Dendritic cell treated with granulocyte-macrophage colony-stimulating factor and Interleukin-4, amounts not matched to agents 40 ng/mL and 50 ng/mL, for 4 days (primary cell): ENCODE measurements at regions not wholly inside any gene's neighbourhood (a gene's known extent, or its start where the extent isn't known, plus 50 kb on each side); places are given as distances from the start of the nearest gene placed in this dataset.

ENCODE experiments used
- H3K27ac Mint-ChIP-seq: one replicate; pipeline ENCODE4 v1.8.0; 2022; ENCODE audit warnings: mild to moderate bottlenecking, mixed read lengths
- H3K27me3 Mint-ChIP-seq: one replicate; pipeline ENCODE4 v1.8.0; 2022; ENCODE audit warnings: mild to moderate bottlenecking, mixed read lengths
- H3K36me3 Mint-ChIP-seq: one replicate; pipeline ENCODE4 v1.8.0; 2022; ENCODE audit warnings: low read depth, mixed read lengths
- H3K4me1 Mint-ChIP-seq: one replicate; pipeline ENCODE4 v1.8.0; 2022; ENCODE audit warnings: low read depth, mixed read lengths
- H3K4me3 Mint-ChIP-seq: one replicate; pipeline ENCODE4 v1.8.0; 2022; ENCODE audit warnings: mild to moderate bottlenecking, moderate library complexity, mixed read lengths
- H3K9me3 Mint-ChIP-seq: one replicate; pipeline ENCODE4 v1.8.0; 2022; ENCODE audit warnings: mixed read lengths
- intact Hi-C: fragments of 100-400 bp; cut with micrococcal nuclease; formaldehyde crosslinking; loops from one replicate; pipeline ENCODE4 v1.15.0; 2022

- no peaks in the 10 kb centered on the region for H3K4me1 Mint-ChIP-seq
- no peaks in the 10 kb centered on the region for H3K36me3 Mint-ChIP-seq
- no peak overlapping the region for H3K27ac Mint-ChIP-seq
- no peaks in the 10 kb centered on the region for H3K9me3 Mint-ChIP-seq
- no peaks in the 10 kb centered on the region for H3K27me3 Mint-ChIP-seq
- H3K4me3 Mint-ChIP-seq: no peak overlapping the region
- intact Hi-C loops: no loop called here
These were observed 147.9 kb downstream of the IMPG2 start for GRCh38 chr3:101172516-101172915.

GRCh38 chr3:101171681-101172191 is 148.6 kb downstream of the IMPG2 start:
- intact Hi-C loops: no loop called here
- H3K4me3 Mint-ChIP-seq: no peak overlapping the region

GRCh38 chr3:101170806-101171558 is 149.4 kb downstream of the IMPG2 start:
- no peaks in the 10 kb centered on the region for H3K4me1 Mint-ChIP-seq
- H3K4me3 Mint-ChIP-seq: no peak overlapping the region
- H3K36me3 Mint-ChIP-seq: no peaks in the 10 kb centered on the region
- no peaks in the 10 kb centered on the region for H3K9me3 Mint-ChIP-seq
- no peak overlapping the region for H3K27ac Mint-ChIP-seq
- H3K27me3 Mint-ChIP-seq: no peaks in the 10 kb centered on the region
- intact Hi-C loops: no loop called here

More at GRCh38 chr3:101171681-101172191, 148.6 kb downstream of the IMPG2 start:
- Mint-ChIP-seq H3K27me3 (no peaks in the 10 kb centered on the region), H3K27ac (no peak overlapping the region), H3K9me3 (no peaks in the 10 kb centered on the region), H3K36me3 (no peaks in the 10 kb centered on the region), H3K4me1 (no peaks in the 10 kb centered on the region)

- H3K4me1 Mint-ChIP-seq: no peaks in the 10 kb centered on the region
- H3K4me3 Mint-ChIP-seq: no peak overlapping the region
- no peak overlapping the region for H3K27ac Mint-ChIP-seq
- no peaks in the 10 kb centered on the region for H3K36me3 Mint-ChIP-seq
- intact Hi-C loops: no loop called here
- no peaks in the 10 kb centered on the region for H3K9me3 Mint-ChIP-seq
- H3K27me3 Mint-ChIP-seq: no peaks in the 10 kb centered on the region
These were observed 150.2 kb downstream of the IMPG2 start for GRCh38 chr3:101170062-101170771.

GRCh38 chr3:101169516-101169915 is 150.9 kb downstream of the IMPG2 start:
- H3K27ac Mint-ChIP-seq: no peak overlapping the region
- no peaks in the 10 kb centered on the region for H3K4me1 Mint-ChIP-seq
- no peak overlapping the region for H3K4me3 Mint-ChIP-seq
- intact Hi-C loops: no loop called here
- H3K27me3 Mint-ChIP-seq: no peaks in the 10 kb centered on the region
- H3K9me3 Mint-ChIP-seq: no peaks in the 10 kb centered on the region
- no peaks in the 10 kb centered on the region for H3K36me3 Mint-ChIP-seq

GRCh38 chr3:101167376-101167775 is 153.0 kb downstream of the IMPG2 start:
- intact Hi-C loops: no loop called here
- no peaks in the 10 kb centered on the region for H3K4me1 Mint-ChIP-seq
- no peaks in the 10 kb centered on the region for H3K27me3 Mint-ChIP-seq
- H3K4me3 Mint-ChIP-seq: no peak overlapping the region
- no peaks in the 10 kb centered on the region for H3K9me3 Mint-ChIP-seq
- H3K36me3 Mint-ChIP-seq: no peaks in the 10 kb centered on the region
- H3K27ac Mint-ChIP-seq: no peak overlapping the region

GRCh38 chr3:101166150-101166549 is 154.2 kb downstream of the IMPG2 start:
- Mint-ChIP-seq H3K36me3 (no peaks in the 10 kb centered on the region), H3K27me3 (no peaks in the 10 kb centered on the region), H3K4me3 (no peak overlapping the region), H3K27ac (no peak overlapping the region), H3K4me1 (no peaks in the 10 kb centered on the region), H3K9me3 (no peaks in the 10 kb centered on the region)
- intact Hi-C loops: no loop called here

- Mint-ChIP-seq H3K27ac (no peak overlapping the region), H3K27me3 (no peaks in the 10 kb centered on the region)
- intact Hi-C loops: no loop called here
These were observed 156.8 kb downstream of the IMPG2 start for GRCh38 chr3:101163554-101163953.

GRCh38 chr3:101159478-101159877 is 160.9 kb downstream of the IMPG2 start:
- Mint-ChIP-seq H3K27ac (no peak overlapping the region), H3K9me3 (no peaks in the 10 kb centered on the region), H3K4me1 (no peaks in the 10 kb centered on the region), H3K27me3 (no peaks in the 10 kb centered on the region), H3K4me3 (no peak overlapping the region), H3K36me3 (no peaks in the 10 kb centered on the region)
- intact Hi-C loops: no loop called here

More at GRCh38 chr3:101163554-101163953, 156.8 kb downstream of the IMPG2 start:
- Mint-ChIP-seq H3K36me3 (no peaks in the 10 kb centered on the region), H3K4me1 (no peaks in the 10 kb centered on the region), H3K9me3 (no peaks in the 10 kb centered on the region), H3K4me3 (no peak overlapping the region)

GRCh38 chr3:101158374-101158773 is 162.0 kb downstream of the IMPG2 start:
- Mint-ChIP-seq H3K9me3 (peaks cover 2% of the 10 kb centered on the region), H3K4me1 (no peaks in the 10 kb centered on the region), H3K4me3 (no peak overlapping the region), H3K27ac (no peak overlapping the region), H3K36me3 (no peaks in the 10 kb centered on the region), H3K27me3 (no peaks in the 10 kb centered on the region)
- intact Hi-C loops: no loop called here

GRCh38 chr3:101156787-101157345 is 163.5 kb downstream of the IMPG2 start:
- intact Hi-C loops: no loop called here
- Mint-ChIP-seq H3K4me3 (no peak overlapping the region), H3K27me3 (no peaks in the 10 kb centered on the region), H3K9me3 (peaks cover 8% of the 10 kb centered on the region), H3K27ac (no peak overlapping the region), H3K4me1 (no peaks in the 10 kb centered on the region), H3K36me3 (no peaks in the 10 kb centered on the region)

- peaks cover 8% of the 10 kb centered on the region for H3K9me3 Mint-ChIP-seq
- intact Hi-C loops: no loop called here
- no peaks in the 10 kb centered on the region for H3K27me3 Mint-ChIP-seq
- H3K36me3 Mint-ChIP-seq: no peaks in the 10 kb centered on the region
- H3K27ac Mint-ChIP-seq: no peak overlapping the region
- no peaks in the 10 kb centered on the region for H3K4me1 Mint-ChIP-seq
- H3K4me3 Mint-ChIP-seq: no peak overlapping the region
These were observed 162.6 kb upstream of the ABI3BP start for GRCh38 chr3:101155825-101156224.

GRCh38 chr3:101154401-101154800 is 161.2 kb upstream of the ABI3BP start:
- no peaks in the 10 kb centered on the region for H3K4me1 Mint-ChIP-seq
- no peaks in the 10 kb centered on the region for H3K36me3 Mint-ChIP-seq
- no peak overlapping the region for H3K27ac Mint-ChIP-seq
- H3K27me3 Mint-ChIP-seq: no peaks in the 10 kb centered on the region
- no peak overlapping the region for H3K4me3 Mint-ChIP-seq
- intact Hi-C loops: no loop called here
- peaks cover 8% of the 10 kb centered on the region for H3K9me3 Mint-ChIP-seq

GRCh38 chr3:101151286-101151913 is 158.2 kb upstream of the ABI3BP start:
- intact Hi-C loops: no loop called here
- H3K27ac Mint-ChIP-seq: no peak overlapping the region
- peaks cover 8% of the 10 kb centered on the region for H3K4me1 Mint-ChIP-seq
- H3K27me3 Mint-ChIP-seq: no peaks in the 10 kb centered on the region
- H3K9me3 Mint-ChIP-seq: peaks cover 13% of the 10 kb centered on the region
- H3K4me3 Mint-ChIP-seq: no peak overlapping the region
- H3K36me3 Mint-ChIP-seq: no peaks in the 10 kb centered on the region
